ENCODE measurements at regions not wholly inside any gene's neighbourhood (a gene's known extent, or its start where the extent isn't known, plus 50 kb on each side); places are given as distances from the start of the nearest gene placed in this dataset.

DNA sequence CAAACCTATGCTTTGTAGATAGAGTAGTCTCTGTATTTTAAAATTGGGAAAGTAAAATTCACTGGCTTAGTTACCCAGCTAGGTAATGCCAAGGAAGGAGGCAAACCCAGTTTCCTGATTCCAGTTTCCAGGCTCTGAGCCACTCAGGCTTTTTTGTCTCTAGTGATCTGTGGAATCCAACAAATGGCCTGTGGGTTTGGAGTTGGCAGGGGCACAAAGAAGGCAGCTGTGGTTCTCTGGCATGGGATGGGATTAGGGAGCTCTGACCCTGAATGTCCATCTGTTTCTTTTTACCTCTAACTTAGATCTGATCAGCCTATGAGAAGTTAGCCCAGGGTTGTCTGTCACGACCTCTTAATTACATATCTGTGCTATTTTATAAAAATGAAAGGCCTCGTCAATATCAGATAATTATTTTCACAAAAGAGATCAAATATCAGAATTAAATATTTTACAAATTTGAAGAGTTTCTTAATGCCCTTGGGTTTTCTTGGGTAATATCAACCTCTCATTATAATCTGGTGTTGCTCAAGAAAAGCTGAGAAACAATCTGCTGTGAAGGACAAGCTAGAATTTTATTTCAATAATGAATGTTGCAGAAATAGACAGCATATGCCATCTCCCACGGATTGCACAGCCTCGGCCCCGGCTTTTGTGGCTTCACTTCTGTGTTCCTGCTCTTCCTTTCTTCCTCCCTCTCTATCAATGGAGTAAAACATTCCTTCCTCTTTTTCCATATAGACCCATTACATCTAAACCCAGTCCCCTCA, 63.7 kb upstream of the DAZL start:
- Mint-ChIP-seq H3K27me3 (peaks cover 8% of the 10 kb centered on the region), H3K9me3 (ENCODE audit: insufficient read depth) (no peaks in the 10 kb centered on the region)
- 91% methylated on average over 3 of the region's 5 CpGs for WGBS (ENCODE audit: insufficient coverage)

DNA sequence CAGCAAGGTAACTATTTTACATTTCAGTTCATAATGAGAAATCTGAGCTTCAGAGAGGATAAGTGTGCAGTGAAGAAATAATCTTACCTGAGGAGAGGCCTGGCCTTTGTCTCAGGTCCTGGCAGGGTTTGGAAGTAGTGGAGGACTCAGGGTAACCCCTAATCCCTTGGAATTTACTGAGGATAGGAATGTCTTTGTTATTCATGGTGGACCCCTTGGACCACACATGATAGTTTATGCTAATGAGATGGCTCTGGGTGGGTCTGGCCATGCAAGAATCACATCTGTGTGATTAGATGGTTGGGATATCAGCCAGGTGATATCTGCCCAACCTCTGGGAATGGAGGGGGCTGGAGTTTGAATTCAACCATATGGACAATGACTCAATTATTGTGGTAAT, 65.0 kb upstream of the DAZL start:
- H3K9me3 Mint-ChIP-seq (ENCODE audit: insufficient read depth), result no peaks in the 10 kb centered on the region
- no peaks in the 10 kb centered on the region for H3K4me1 Mint-ChIP-seq
- ATAC-seq (ENCODE audit: low read depth) (no peak), DNase-seq (no peak)
- Histone ChIP-seq H3K4me3 (ENCODE audit: control extremely low read depth in 1 of 5, extremely low read depth in 1 of 5, insufficient read depth in 1 of 5, low read depth in 2 of 5, low read length in 4 of 5) (no peak overlapping the region), H3K36me3 (replicated peaks in 1 of 2; ENCODE audit: control extremely low read depth in 1 of 2, control insufficient read depth in 1 of 2, extremely low read depth in 1 of 2, insufficient read depth in 2 of 2, low read length in 1 of 2) (no peaks in the 10 kb centered on the region), H3K9ac (ENCODE audit: low read length) (no peak overlapping the region), H4K20me1 (ENCODE audit: control insufficient read depth, insufficient read depth, low read length, poor library complexity, severe bottlenecking) (no peaks in the 10 kb centered on the region), H3K9me3 (ENCODE audit: control extremely low read depth in 1 of 3, control insufficient read depth in 2 of 3, insufficient read depth in 1 of 3, low read length in 2 of 3) (peaks cover 0 to 6% (median 2%) of the 10 kb centered on the region in 3 donors), H2AFZ (ENCODE audit: insufficient read depth, low read depth, low read length, poor library complexity, severe bottlenecking) (no peak overlapping the region), H3K27ac (ENCODE audit: low read length in 2 of 2) (no peak overlapping the region), H3K4me2 (replicated peaks; ENCODE audit: low read depth, low read length, poor library complexity, severe bottlenecking) (no peak overlapping the region), H3K79me2 (ENCODE audit: control insufficient read depth, insufficient read depth, low read length) (no peaks in the 10 kb centered on the region), H3K27me3 (replicated peaks in 1 of 4; ENCODE audit: control extremely low read depth in 1 of 4, control insufficient read depth in 3 of 4, insufficient read depth in 4 of 4, low read length in 3 of 4) (no peaks in the 10 kb centered on the region), H3K4me1 (ENCODE audit: control insufficient read depth in 2 of 2, insufficient read depth in 2 of 2, low read length in 2 of 2) (no peaks in the 10 kb centered on the region)
- H3K4me3 Mint-ChIP-seq, result no peak overlapping the region
- ChIA-PET POLR2A (no interaction called here), CTCF (no interaction called here)
- peaks cover 3% of the 10 kb centered on the region for H3K27me3 Mint-ChIP-seq
- no peak overlapping the region for H3K27ac Mint-ChIP-seq
- no peak for TF ChIP-seq EZH2 (IDR thresholded peaks at IDR 0.05; ENCODE audit: borderline replicate concordance, insufficient read depth, low read depth, low read length, poor library complexity, severe bottlenecking)
- TF ChIP-seq, protein P1, sequence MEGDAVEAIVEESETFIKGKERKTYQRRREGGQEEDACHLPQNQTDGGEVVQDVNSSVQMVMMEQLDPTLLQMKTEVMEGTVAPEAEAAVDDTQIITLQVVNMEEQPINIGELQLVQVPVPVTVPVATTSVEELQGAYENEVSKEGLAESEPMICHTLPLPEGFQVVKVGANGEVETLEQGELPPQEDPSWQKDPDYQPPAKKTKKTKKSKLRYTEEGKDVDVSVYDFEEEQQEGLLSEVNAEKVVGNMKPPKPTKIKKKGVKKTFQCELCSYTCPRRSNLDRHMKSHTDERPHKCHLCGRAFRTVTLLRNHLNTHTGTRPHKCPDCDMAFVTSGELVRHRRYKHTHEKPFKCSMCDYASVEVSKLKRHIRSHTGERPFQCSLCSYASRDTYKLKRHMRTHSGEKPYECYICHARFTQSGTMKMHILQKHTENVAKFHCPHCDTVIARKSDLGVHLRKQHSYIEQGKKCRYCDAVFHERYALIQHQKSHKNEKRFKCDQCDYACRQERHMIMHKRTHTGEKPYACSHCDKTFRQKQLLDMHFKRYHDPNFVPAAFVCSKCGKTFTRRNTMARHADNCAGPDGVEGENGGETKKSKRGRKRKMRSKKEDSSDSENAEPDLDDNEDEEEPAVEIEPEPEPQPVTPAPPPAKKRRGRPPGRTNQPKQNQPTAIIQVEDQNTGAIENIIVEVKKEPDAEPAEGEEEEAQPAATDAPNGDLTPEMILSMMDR (IDR thresholded peaks at IDR 0.05), result no peak
- intact Hi-C loops (cut with micrococcal nuclease), result no loop called here

More for the DNA sequence above, 63.7 kb upstream of the DAZL start:
- Mint-ChIP-seq H3K4me3 (no peak overlapping the region), H3K4me1 (no peaks in the 10 kb centered on the region), H3K27ac (no peak overlapping the region)
- Histone ChIP-seq H3K27ac (ENCODE audit: low read length in 2 of 2) (no peak overlapping the region), H3K9me3 (ENCODE audit: control extremely low read depth in 1 of 3, control insufficient read depth in 2 of 3, insufficient read depth in 1 of 3, low read length in 2 of 3) (peaks cover 0 to 2% (median 0%) of the 10 kb centered on the region in 3 donors), H3K4me2 (replicated peaks; ENCODE audit: low read depth, low read length, poor library complexity, severe bottlenecking) (no peak overlapping the region), H3K27me3 (replicated peaks in 1 of 4; ENCODE audit: control extremely low read depth in 1 of 4, control insufficient read depth in 3 of 4, insufficient read depth in 4 of 4, low read length in 3 of 4) (no peaks in the 10 kb centered on the region), H4K20me1 (ENCODE audit: control insufficient read depth, insufficient read depth, low read length, poor library complexity, severe bottlenecking) (no peaks in the 10 kb centered on the region), H3K79me2 (ENCODE audit: control insufficient read depth, insufficient read depth, low read length) (no peaks in the 10 kb centered on the region), H3K9ac (ENCODE audit: low read length) (no peak overlapping the region), H2AFZ (ENCODE audit: insufficient read depth, low read depth, low read length, poor library complexity, severe bottlenecking) (no peak overlapping the region), H3K36me3 (replicated peaks in 1 of 2; ENCODE audit: control extremely low read depth in 1 of 2, control insufficient read depth in 1 of 2, extremely low read depth in 1 of 2, insufficient read depth in 2 of 2, low read length in 1 of 2) (no peaks in the 10 kb centered on the region), H3K4me1 (ENCODE audit: control insufficient read depth in 2 of 2, insufficient read depth in 2 of 2, low read length in 2 of 2) (no peaks in the 10 kb centered on the region), H3K4me3 (ENCODE audit: control extremely low read depth in 1 of 5, extremely low read depth in 1 of 5, insufficient read depth in 1 of 5, low read depth in 2 of 5, low read length in 4 of 5) (no peak overlapping the region)
- TF ChIP-seq, protein P1 (IDR thresholded peaks at IDR 0.05), result no peak
- TF ChIP-seq EZH2 (IDR thresholded peaks at IDR 0.05; ENCODE audit: borderline replicate concordance, insufficient read depth, low read depth, low read length, poor library complexity, severe bottlenecking), result no peak
- ChIA-PET POLR2A (no interaction called here), CTCF (interaction anchor here (1.6 kb wide), 1 partner anchor 69 kb away, joined by 3 read pairs; no protein-coding TSS in a partner anchor)
- ATAC-seq (ENCODE audit: low read depth) (no peak), DNase-seq (no peak)
- intact Hi-C loops (cut with micrococcal nuclease), result no loop called here
